IMR-90 (cell line): ENCODE measurements at regions not wholly inside any gene's neighbourhood (a gene's known extent, or its start where the extent isn't known, plus 50 kb on each side); places are given as distances from the start of the nearest gene placed in this dataset.

Experiments
- ATAC-seq: fragments of 200-7000 bp; cut with Tn5 transposase; 2 replicates; pipeline ENCODE4 v1.9.1; 2020; ENCODE audit warnings: low read depth, mild to moderate bottlenecking, moderate library complexity
- BruUV-seq: library from RNA; stranded (reverse); fragments of 400-500 nt; replicated peaks from 2 replicates; lab custom pipeline; 2021; lab: Mats Ljungman, UMichigan
- CTCF ChIA-PET: fragments of 300-600 bp; formaldehyde crosslinking; extraction: SDS; loops from one replicate; lab custom pipeline; 2021; ENCODE audit warnings: antibody characterized with exemption; lab: Yijun Ruan, JAX
- POLR2A ChIA-PET: fragments of 300-600 bp; sonication (Branson Sonifier 250); formaldehyde crosslinking; loops from one replicate; lab custom pipeline; 2022; ENCODE audit warnings: antibody characterized with exemption; ENCODE audit not compliant: unreplicated experiment; lab: Charles Lee
- DNase-seq: peaks from one replicate; pipeline ENCODE4 v3.0.0; 2013
- H2AFZ ChIP-seq: replicated peaks from 2 replicates; pipeline ENCODE3; 2013; ENCODE audit warnings: low read length, mild to moderate bottlenecking; ENCODE audit not compliant: poor library complexity
- H2AK5ac ChIP-seq: 2 replicates; pipeline ENCODE4 v1.6.1; 2013; ENCODE audit warnings: low read depth, low read length, inconsistent platforms
- H2AK9ac ChIP-seq: replicated peaks from 2 replicates; pipeline ENCODE3; 2013; ENCODE audit warnings: mild to moderate bottlenecking, low read depth, low read length, moderate library complexity; ENCODE audit not compliant: poor library complexity
- H2BK120ac ChIP-seq: 2 replicates; pipeline ENCODE4 v1.6.1; 2013; ENCODE audit warnings: low read depth, low read length, inconsistent platforms
- H2BK15ac ChIP-seq: 3 replicates; pipeline ENCODE4 v1.6.1; 2013; ENCODE audit warnings: low read depth, low read length, inconsistent platforms
- H2BK20ac ChIP-seq: 2 replicates; pipeline ENCODE4 v1.6.1; 2013; ENCODE audit warnings: low read depth, mild to moderate bottlenecking, inconsistent platforms, low read length, moderate library complexity
- H2BK5ac ChIP-seq: 2 replicates; pipeline ENCODE4 v1.6.1; 2013; ENCODE audit warnings: mild to moderate bottlenecking, low read depth, low read length, inconsistent platforms; ENCODE audit not compliant: poor library complexity, severe bottlenecking
- H3K14ac ChIP-seq: replicated peaks from 2 replicates; pipeline ENCODE4 v1.6.1; 2013; ENCODE audit warnings: low read depth, low read length, inconsistent platforms
- H3K18ac ChIP-seq: 2 replicates; pipeline ENCODE4 v1.6.1; 2013; ENCODE audit warnings: low read depth, low read length, control low read depth
- H3K23ac ChIP-seq: 2 replicates; pipeline ENCODE4 v1.6.1; 2013; ENCODE audit warnings: low read depth, low read length, inconsistent platforms
- H3K27ac ChIP-seq: 2 replicates; pipeline ENCODE4 v1.5.1; 2013; ENCODE audit warnings: mild to moderate bottlenecking, control low read depth, low read length; ENCODE audit not compliant: insufficient read depth
- H3K27me3 ChIP-seq: 2 replicates; pipeline ENCODE4 v1.6.1; 2013; ENCODE audit warnings: low read length; ENCODE audit not compliant: control insufficient read depth, insufficient read depth
- H3K36me3 ChIP-seq: 2 replicates; pipeline ENCODE4 v1.6.1; 2013; ENCODE audit warnings: low read length, mixed read lengths; ENCODE audit not compliant: control insufficient read depth, insufficient read depth
- H3K4ac ChIP-seq: 2 replicates; pipeline ENCODE4 v1.6.1; 2013; ENCODE audit warnings: low read depth, low read length, inconsistent platforms
- H3K4me1 ChIP-seq: 2 replicates; pipeline ENCODE4 v1.6.1; 2013; ENCODE audit warnings: low read length, mixed read lengths; ENCODE audit not compliant: control insufficient read depth, insufficient read depth
- H3K4me2 ChIP-seq: 2 replicates; pipeline ENCODE4 v1.6.1; 2013; ENCODE audit warnings: low read depth, mild to moderate bottlenecking, control low read depth, low read length, moderate library complexity
- H3K4me3 ChIP-seq: 2 replicates; pipeline ENCODE4 v1.5.1; 2013; ENCODE audit warnings: low read depth, mild to moderate bottlenecking, control low read depth, low read length, moderate library complexity; ENCODE audit not compliant: insufficient read depth
- H3K56ac ChIP-seq: 2 replicates; pipeline ENCODE4 v1.6.1; 2013; ENCODE audit warnings: low read length, inconsistent platforms; ENCODE audit not compliant: insufficient read depth; ENCODE audit errors: extremely low read depth
- H3K79me1 ChIP-seq, 2 experiments: 2 replicates each; pipeline ENCODE4 v1.6.1; 2013; ENCODE audit warnings: low read length in 2 of 2, inconsistent platforms in 1 of 2, low read depth in 1 of 2
- H3K9ac ChIP-seq: 2 replicates; pipeline ENCODE4 v1.6.1; 2013; ENCODE audit warnings: low read depth, low read length, control low read depth
- H3K9me1 ChIP-seq: 2 replicates; pipeline ENCODE4 v1.6.1; 2013; ENCODE audit warnings: low read length, inconsistent platforms; ENCODE audit not compliant: insufficient read depth
- H3K9me3 ChIP-seq: 2 replicates; pipeline ENCODE4 v1.6.1; 2013; ENCODE audit warnings: low read length; ENCODE audit not compliant: control insufficient read depth, insufficient read depth
- H4K20me1 ChIP-seq: 2 replicates; pipeline ENCODE4 v1.6.1; 2013; ENCODE audit warnings: low read length, inconsistent platforms; ENCODE audit not compliant: insufficient read depth
- H4K5ac ChIP-seq: 2 replicates; pipeline ENCODE4 v1.6.1; 2013; ENCODE audit warnings: mild to moderate bottlenecking, low read depth, low read length, control low read depth
- H4K8ac ChIP-seq, 2 experiments: 2 replicates each; pipeline ENCODE4 v1.6.1; 2013; ENCODE audit warnings: low read depth in 2 of 2, low read length in 2 of 2, control low read depth in 1 of 2, inconsistent platforms in 1 of 2
- H4K91ac ChIP-seq: 2 replicates; pipeline ENCODE4 v1.6.1; 2013; ENCODE audit warnings: low read depth, low read length, inconsistent platforms; ENCODE audit not compliant: insufficient read depth
- BHLHE40 ChIP-seq: fragments of 150-350 bp; IDR thresholded peaks from 2 replicates; pipeline ENCODE4 v1.6.1; 2016; ENCODE audit warnings: mild to moderate bottlenecking, low read depth, low read length
- CEBPB ChIP-seq: IDR thresholded peaks from 2 replicates; pipeline ENCODE4 v1.6.1; 2012; ENCODE audit warnings: low read depth, low read length, improper control_type of control experiment
- CHD1 ChIP-seq: IDR thresholded peaks from 2 replicates; pipeline ENCODE4 v1.6.1; 2012; ENCODE audit warnings: low read depth, low read length, improper control_type of control experiment
- CTCF ChIP-seq: conservative IDR thresholded peaks from 2 replicates; pipeline ENCODE4 v1.5.1; 2012; ENCODE audit warnings: mild to moderate bottlenecking, low read depth, low read length, improper control_type of control experiment
- FOS ChIP-seq: fragments of 150-350 bp; IDR thresholded peaks from 2 replicates; pipeline ENCODE4 v1.6.1; 2016; ENCODE audit warnings: low read depth, low read length
- MAFK ChIP-seq: IDR thresholded peaks from 2 replicates; pipeline ENCODE4 v1.6.1; 2012; ENCODE audit warnings: low read depth, low read length, improper control_type of control experiment
- MAZ ChIP-seq: IDR thresholded peaks from 2 replicates; pipeline ENCODE4 v1.6.1; 2012; ENCODE audit warnings: low read depth, mild to moderate bottlenecking, low read length, improper control_type of control experiment, moderate library complexity, borderline replicate concordance
- MXI1 ChIP-seq: IDR thresholded peaks from 2 replicates; pipeline ENCODE4 v1.6.1; 2012; ENCODE audit warnings: low read depth, mild to moderate bottlenecking, low read length, moderate library complexity, borderline replicate concordance
- POLR2A ChIP-seq: IDR thresholded peaks from 2 replicates; pipeline ENCODE4 v1.6.1; 2012; ENCODE audit warnings: mild to moderate bottlenecking, low read depth, low read length
- RAD21 ChIP-seq: IDR thresholded peaks from 2 replicates; pipeline ENCODE4 v1.6.1; 2012; ENCODE audit warnings: low read length, improper control_type of control experiment
- RCOR1 ChIP-seq: IDR thresholded peaks from 2 replicates; pipeline ENCODE4 v1.6.1; 2012; ENCODE audit warnings: mild to moderate bottlenecking, low read length, improper control_type of control experiment; ENCODE audit not compliant: insufficient replicate concordance
- RFX5 ChIP-seq: IDR thresholded peaks from 2 replicates; pipeline ENCODE4 v1.8.0; 2012; ENCODE audit warnings: low read depth, mild to moderate bottlenecking, low read length, moderate library complexity
- SMC3 ChIP-seq: fragments of 150-350 bp; IDR thresholded peaks from 2 replicates; pipeline ENCODE4 v1.6.1; 2016; ENCODE audit warnings: low read depth, mild to moderate bottlenecking, antibody characterized with exemption, low read length, moderate library complexity
- USF2 ChIP-seq: fragments of 150-350 bp; IDR thresholded peaks from 2 replicates; pipeline ENCODE4 v1.6.1; 2017; ENCODE audit warnings: mild to moderate bottlenecking, antibody characterized with exemption, low read length, low read depth
- WGBS, 2 experiments: methylation state at CpG; one replicate each; pipeline versions ENCODE4 v1.1.5 to v1.1.7; 2013; ENCODE audit warnings: missing lambda C conversion rate in 2 of 2; ENCODE audit not compliant: insufficient read length in 1 of 2; ENCODE audit errors: extremely low coverage in 2 of 2; 5-methylcytosine and 5-hydroxymethylcytosine counted together
- dilution Hi-C: fragments of 300-500 bp; cut with HindIII; formaldehyde crosslinking; loops from one replicate; pipeline ENCODE4 v1.14.3; 2018; ENCODE audit warnings: low sequenced_read_pairs; ENCODE audit not compliant: unreplicated experiment
- in situ Hi-C: fragments of 300-500 bp; cut with MboI; formaldehyde crosslinking; loops from 3 replicates; pipeline ENCODE4 v1.14.3; 2019; ENCODE audit warnings: low sequenced_read_pairs, inconsistent platforms, mixed read lengths
- intact Hi-C: fragments of 100-400 bp; cut with micrococcal nuclease; formaldehyde crosslinking; loops from 2 replicates; pipeline ENCODE4 v1.10.0; 2022
- TF ChIP-seq, protein P1 (sequence below): fragments of 150-350 bp; IDR thresholded peaks from 2 replicates; pipeline ENCODE4 v1.6.1; 2016; ENCODE audit warnings: low read depth, mild to moderate bottlenecking, low read length, moderate library complexity, borderline replicate concordance

DNA sequence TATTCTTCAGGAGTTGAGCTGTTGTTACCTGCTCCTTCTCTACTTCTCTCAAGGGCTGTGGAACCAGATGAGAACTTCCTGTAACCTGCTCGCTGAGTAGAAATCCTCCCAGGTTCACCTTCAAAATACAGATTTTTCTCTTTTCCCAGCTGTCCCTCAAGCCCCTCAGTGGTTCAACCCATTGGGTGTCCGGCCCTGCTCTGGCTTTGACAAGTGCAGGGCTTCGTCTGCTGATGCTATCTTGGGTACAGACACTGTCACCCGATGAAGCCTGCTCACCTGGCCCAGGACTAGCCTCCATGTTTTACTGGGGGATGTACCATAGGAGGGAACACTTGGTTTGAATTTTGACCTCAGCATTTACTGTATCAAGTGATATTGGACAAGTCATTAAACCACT, 490.4 kb downstream of the IRX1 start:
- in situ Hi-C loops = no loop called here
- Histone ChIP-seq H4K91ac (no peak overlapping the region), H2BK5ac (no peak overlapping the region), H3K27me3 (no peaks in the 10 kb centered on the region), H3K4me3 (no peak overlapping the region), H2BK15ac (no peak overlapping the region), H3K4me2 (no peak overlapping the region), H4K5ac (no peak overlapping the region), H4K20me1 (no peaks in the 10 kb centered on the region), H3K4ac (no peak overlapping the region), H3K79me1 (no peaks in the 10 kb centered on the region), H3K9me1 (no peaks in the 10 kb centered on the region), H3K14ac (no peak overlapping the region), H3K18ac (no peak overlapping the region), H2AK5ac (no peak overlapping the region), H3K4me1 (no peaks in the 10 kb centered on the region), H3K36me3 (no peaks in the 10 kb centered on the region), H2AFZ (no peak overlapping the region), H3K9ac (no peak overlapping the region), H3K27ac (no peak overlapping the region), H2BK120ac (no peak overlapping the region), H2BK20ac (no peak overlapping the region), H3K56ac (no peak overlapping the region), H4K8ac (no peak overlapping the region), H2AK9ac (no peak overlapping the region), H3K9me3 (peaks cover 29% of the 10 kb centered on the region), H3K23ac (no peak overlapping the region)
- no TSS peak for BruUV-seq
- ATAC-seq (no peak), DNase-seq (no peak)
- intact Hi-C loops = no loop called here
- WGBS, 2 experiments = 33% methylated on average over 1 of the region's 4 CpGs; no CpG with 5 or more reads in 1 of the 2 experiments
- CTCF ChIA-PET = no interaction called here
- POLR2A ChIA-PET = no interaction called here
- TF ChIP-seq MXI1 = no peak
- TF ChIP-seq, protein P1, sequence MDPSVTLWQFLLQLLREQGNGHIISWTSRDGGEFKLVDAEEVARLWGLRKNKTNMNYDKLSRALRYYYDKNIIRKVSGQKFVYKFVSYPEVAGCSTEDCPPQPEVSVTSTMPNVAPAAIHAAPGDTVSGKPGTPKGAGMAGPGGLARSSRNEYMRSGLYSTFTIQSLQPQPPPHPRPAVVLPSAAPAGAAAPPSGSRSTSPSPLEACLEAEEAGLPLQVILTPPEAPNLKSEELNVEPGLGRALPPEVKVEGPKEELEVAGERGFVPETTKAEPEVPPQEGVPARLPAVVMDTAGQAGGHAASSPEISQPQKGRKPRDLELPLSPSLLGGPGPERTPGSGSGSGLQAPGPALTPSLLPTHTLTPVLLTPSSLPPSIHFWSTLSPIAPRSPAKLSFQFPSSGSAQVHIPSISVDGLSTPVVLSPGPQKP = no peak
- TF ChIP-seq FOS = no peak
- TF ChIP-seq CTCF = no peak
- TF ChIP-seq MAZ = no peak
- no peak for TF ChIP-seq MAFK
- no peak for TF ChIP-seq BHLHE40
- no peak for TF ChIP-seq USF2
- no peak for TF ChIP-seq RCOR1
- no peak for TF ChIP-seq RFX5
- no peak for TF ChIP-seq SMC3
- TF ChIP-seq RAD21 = no peak
- no peak for TF ChIP-seq CHD1
- TF ChIP-seq POLR2A = no peak
- TF ChIP-seq CEBPB = no peak
- dilution Hi-C loops = no loop called here
